Sigmoid colon (tissue), 6 donors: ENCODE measurements at regions not wholly inside any gene's neighbourhood (a gene's known extent, or its start where the extent isn't known, plus 50 kb on each side); places are given as distances from the start of the nearest gene placed in this dataset.

ENCODE experiments used
- DNase-seq: peaks from one replicate; pipeline ENCODE4 v3.0.0-alpha.2; 2019
- H3K27ac ChIP-seq, 4 donors: fragments of 200-600 bp; sonication (generic); one replicate each; pipeline ENCODE4 v1.5.1; 2016 to 2019; ENCODE audit warnings: mild to moderate bottlenecking in 1 of 4
- H3K27me3 ChIP-seq, 3 donors: fragments of 200-600 bp; sonication (generic); one replicate each; pipeline ENCODE4 v1.5.1; 2019; ENCODE audit warnings: mild to moderate bottlenecking in 1 of 3
- H3K36me3 ChIP-seq, 4 donors: fragments of 200-600 bp; sonication (generic); one replicate each; pipeline ENCODE4 v1.5.1; 2016 to 2019
- H3K4me1 ChIP-seq, 4 donors: fragments of 200-600 bp; sonication (generic); one replicate each; pipeline ENCODE4 v1.5.1; 2017 to 2019
- H3K4me3 ChIP-seq, 4 donors: fragments of 200-600 bp; sonication (generic); one replicate each; pipeline ENCODE4 v1.5.1; 2017 to 2019; ENCODE audit warnings: mild to moderate bottlenecking in 2 of 4, moderate library complexity in 1 of 4
- H3K9me3 ChIP-seq, 4 donors: fragments of 200-600 bp in 3 of 4; sonication (generic) in 3 of 4; one replicate each; pipeline versions ENCODE4 v1.5.1 to v1.6.1; 2013 to 2019
- EP300 ChIP-seq, 4 donors: sonication (generic); formaldehyde crosslinking; IDR thresholded peaks; one replicate each; pipeline ENCODE4 v1.6.1; 2017; ENCODE audit warnings: antibody characterized with exemption in 4 of 4
- POLR2A ChIP-seq, 2 donors: fragments of 450-650 bp; IDR thresholded peaks; one replicate each; pipeline ENCODE4 v1.6.1; 2016; ENCODE audit warnings: antibody characterized with exemption in 2 of 2, mild to moderate bottlenecking in 2 of 2, moderate library complexity in 2 of 2
- POLR2AphosphoS5 ChIP-seq, 4 donors: sonication (generic); formaldehyde crosslinking; IDR thresholded peaks; one replicate each; pipeline ENCODE4 v1.6.1; 2017; ENCODE audit warnings: antibody characterized with exemption in 4 of 4
- WGBS, 2 donors: extraction: QIAGEN DNeasy Blood & Tissue Kit; methylation state at CpG; one replicate each; pipeline ENCODE4 v1.1.7; 2013; 5-methylcytosine and 5-hydroxymethylcytosine counted together
- intact Hi-C: fragments of 100-400 bp; cut with DNase I; formaldehyde crosslinking; loops from one replicate; pipeline ENCODE4 v1.15.1; 2023
- TF ChIP-seq, protein P1 (sequence below), 4 experiments: fragments of 450-650 bp in 3 of 4; fragments of 200-600 bp in 1 of 4; IDR thresholded peaks; one replicate each; pipeline ENCODE4 v1.5.1; 2016 to 2019; ENCODE audit warnings: antibody characterized with exemption in 4 of 4, mild to moderate bottlenecking in 3 of 4, moderate library complexity in 2 of 4
- donor health status: healthy with polysubstance abuse.
- donor health status: healthy.

DNA sequence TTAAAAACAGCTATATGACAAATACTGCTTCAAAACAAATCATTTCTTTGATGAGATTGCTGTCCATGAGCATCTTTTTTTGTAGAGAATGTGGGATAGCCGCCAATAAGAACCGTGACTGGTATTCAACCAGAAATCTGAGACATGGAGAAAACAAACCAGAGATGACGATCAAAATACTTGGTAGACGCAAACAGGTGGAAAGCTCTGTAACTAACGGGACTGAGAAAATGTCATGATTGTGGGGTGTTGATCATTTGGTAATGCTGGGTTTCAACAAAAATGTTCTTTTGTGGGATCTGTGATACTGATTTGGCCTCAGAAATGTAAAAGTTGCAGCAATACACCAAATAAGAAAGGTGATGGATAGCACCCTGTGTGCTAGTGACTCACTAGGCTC lies 364.8 kb downstream of the NYAP2 start:
- DNase-seq = no peak
- H3K4me3 ChIP-seq = no peak overlapping the region
- H3K27ac ChIP-seq = peak overlapping the region in 1 of 4 donors; percentile 76
- no peaks in the 10 kb centered on the region for H3K36me3 ChIP-seq
- 91 to 92% methylated on average over 5 of the region's 5 CpGs for WGBS, 2 donors
- TF ChIP-seq EP300 (IDR thresholded peaks at IDR 0.05) = no peak
- no peak for TF ChIP-seq POLR2A (IDR thresholded peaks at IDR 0.05)
- no peak for TF ChIP-seq POLR2AphosphoS5 (IDR thresholded peaks at IDR 0.05)
- TF ChIP-seq, protein P1, sequence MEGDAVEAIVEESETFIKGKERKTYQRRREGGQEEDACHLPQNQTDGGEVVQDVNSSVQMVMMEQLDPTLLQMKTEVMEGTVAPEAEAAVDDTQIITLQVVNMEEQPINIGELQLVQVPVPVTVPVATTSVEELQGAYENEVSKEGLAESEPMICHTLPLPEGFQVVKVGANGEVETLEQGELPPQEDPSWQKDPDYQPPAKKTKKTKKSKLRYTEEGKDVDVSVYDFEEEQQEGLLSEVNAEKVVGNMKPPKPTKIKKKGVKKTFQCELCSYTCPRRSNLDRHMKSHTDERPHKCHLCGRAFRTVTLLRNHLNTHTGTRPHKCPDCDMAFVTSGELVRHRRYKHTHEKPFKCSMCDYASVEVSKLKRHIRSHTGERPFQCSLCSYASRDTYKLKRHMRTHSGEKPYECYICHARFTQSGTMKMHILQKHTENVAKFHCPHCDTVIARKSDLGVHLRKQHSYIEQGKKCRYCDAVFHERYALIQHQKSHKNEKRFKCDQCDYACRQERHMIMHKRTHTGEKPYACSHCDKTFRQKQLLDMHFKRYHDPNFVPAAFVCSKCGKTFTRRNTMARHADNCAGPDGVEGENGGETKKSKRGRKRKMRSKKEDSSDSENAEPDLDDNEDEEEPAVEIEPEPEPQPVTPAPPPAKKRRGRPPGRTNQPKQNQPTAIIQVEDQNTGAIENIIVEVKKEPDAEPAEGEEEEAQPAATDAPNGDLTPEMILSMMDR (IDR thresholded peaks at IDR 0.05) = no peak
- peaks cover 0 to 19% (median 13%) of the 10 kb centered on the region in 4 donors for H3K4me1 ChIP-seq
- intact Hi-C loops = no loop called here
- H3K9me3 ChIP-seq = no peaks in the 10 kb centered on the region
- H3K27me3 ChIP-seq = no peaks in the 10 kb centered on the region

DNA sequence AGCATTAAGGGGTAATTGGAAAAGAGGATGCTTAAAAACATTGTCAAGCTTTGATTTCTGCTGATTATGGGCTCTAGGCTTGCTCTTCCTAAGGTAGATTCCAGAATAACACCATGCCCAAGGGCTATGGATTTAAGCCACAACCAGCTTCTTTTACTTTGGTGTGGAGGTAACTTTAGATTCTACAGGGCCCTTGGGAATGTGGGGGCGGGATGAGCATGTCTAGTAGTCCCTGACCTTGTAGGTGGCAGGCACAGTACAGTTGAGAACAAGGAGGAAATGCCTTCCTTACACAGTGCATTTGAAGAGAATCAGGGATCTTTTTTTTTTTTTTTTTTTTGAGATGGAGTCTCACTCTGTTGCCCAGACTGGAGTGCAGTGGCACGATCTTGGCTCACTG lies 364.2 kb downstream of the NYAP2 start:
- Histone ChIP-seq H3K27me3 (no peaks in the 10 kb centered on the region), H3K36me3 (no peaks in the 10 kb centered on the region), H3K4me1 (peaks cover 0 to 19% (median 13%) of the 10 kb centered on the region in 4 donors), H3K4me3 (no peak overlapping the region), H3K9me3 (no peaks in the 10 kb centered on the region), H3K27ac (no peak overlapping the region)
- TF ChIP-seq, protein P1 (IDR thresholded peaks at IDR 0.05) = no peak
- TF ChIP-seq EP300 (IDR thresholded peaks at IDR 0.05) = no peak
- no peak for TF ChIP-seq POLR2A (IDR thresholded peaks at IDR 0.05)
- TF ChIP-seq POLR2AphosphoS5 (IDR thresholded peaks at IDR 0.05) = no peak
- no peak for DNase-seq
- 68 to 74% methylated on average over 2 of the region's 2 CpGs for WGBS, 2 donors
- intact Hi-C loops = no loop called here

DNA sequence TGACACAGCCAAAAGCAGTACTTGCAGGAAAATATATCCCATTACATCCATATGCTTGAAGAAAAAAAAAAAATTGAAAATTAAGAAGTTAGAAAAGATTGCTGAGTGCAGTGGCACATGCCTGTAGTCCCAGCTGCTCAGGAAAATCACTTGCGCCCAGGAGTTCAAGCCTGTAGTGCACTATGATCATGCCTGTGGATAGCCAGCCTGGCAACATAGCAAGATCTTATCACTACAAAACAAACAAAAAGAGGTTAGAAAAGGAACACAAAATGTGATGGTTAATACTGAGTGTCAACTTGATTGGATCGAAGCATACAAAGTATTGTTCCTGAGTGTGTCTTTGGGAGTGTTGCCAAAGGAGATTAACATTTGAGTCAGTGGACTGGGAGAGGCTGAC lies 361.9 kb downstream of the NYAP2 start:
- Histone ChIP-seq H3K27ac (no peak overlapping the region), H3K9me3 (no peaks in the 10 kb centered on the region), H3K4me3 (no peak overlapping the region), H3K27me3 (no peaks in the 10 kb centered on the region), H3K4me1 (peaks cover 0 to 15% (median 9%) of the 10 kb centered on the region in 4 donors), H3K36me3 (no peaks in the 10 kb centered on the region)
- 85 to 96% methylated on average over 2 of the region's 2 CpGs for WGBS, 2 donors
- TF ChIP-seq POLR2AphosphoS5 (IDR thresholded peaks at IDR 0.05) = no peak
- no peak for TF ChIP-seq POLR2A (IDR thresholded peaks at IDR 0.05)
- TF ChIP-seq, protein P1 (IDR thresholded peaks at IDR 0.05) = no peak
- TF ChIP-seq EP300 (IDR thresholded peaks at IDR 0.05) = no peak
- intact Hi-C loops = no loop called here
- no peak for DNase-seq

DNA sequence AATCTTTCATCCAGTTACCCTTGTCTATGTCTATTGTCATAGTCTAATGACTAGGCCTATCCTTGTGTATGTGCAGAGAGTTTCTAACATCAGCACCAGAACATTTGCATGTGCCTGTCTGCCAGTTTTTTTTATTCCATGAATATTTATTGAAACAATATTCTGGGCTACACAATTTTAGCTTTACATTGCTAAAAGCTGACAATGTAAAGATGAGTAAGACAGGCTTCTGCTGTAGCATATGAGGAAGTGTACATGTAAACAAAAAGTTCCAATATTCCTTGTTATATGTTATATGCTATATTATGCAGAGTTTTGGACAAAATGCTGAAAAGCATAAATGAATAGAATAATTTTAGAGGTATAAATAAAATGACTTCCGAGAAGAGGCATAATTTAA lies 357.7 kb downstream of the NYAP2 start:
- Histone ChIP-seq H3K36me3 (no peaks in the 10 kb centered on the region), H3K4me1 (no peaks in the 10 kb centered on the region), H3K9me3 (no peaks in the 10 kb centered on the region), H3K4me3 (no peak overlapping the region), H3K27ac (no peak overlapping the region), H3K27me3 (no peaks in the 10 kb centered on the region)
- intact Hi-C loops = no loop called here
- no peak for DNase-seq
- no peak for TF ChIP-seq POLR2AphosphoS5 (IDR thresholded peaks at IDR 0.05)
- TF ChIP-seq, protein P1 (IDR thresholded peaks at IDR 0.05) = no peak
- no peak for TF ChIP-seq EP300 (IDR thresholded peaks at IDR 0.05)
- no peak for TF ChIP-seq POLR2A (IDR thresholded peaks at IDR 0.05)
- WGBS, 2 donors = 89 to 91% methylated on average over 1 of the region's 1 CpG

DNA sequence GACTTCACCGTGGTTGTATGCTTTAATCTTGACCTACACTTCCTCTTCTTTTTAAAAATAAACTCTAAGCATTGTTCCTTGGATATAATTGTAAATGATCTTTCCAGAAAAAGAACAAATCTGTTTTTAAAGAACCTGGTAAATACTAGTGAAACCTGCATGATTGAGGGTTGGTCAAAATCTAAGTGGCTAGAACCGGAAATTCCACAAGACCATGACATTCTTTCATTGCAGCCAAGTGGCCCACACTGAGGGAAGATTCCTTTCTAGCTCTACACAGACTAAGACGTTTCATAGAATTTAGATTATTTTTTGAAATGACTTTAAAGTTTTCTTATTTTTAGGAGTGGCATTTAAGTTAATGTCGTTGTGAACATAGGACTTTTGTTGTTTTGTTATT lies 356.7 kb downstream of the NYAP2 start:
- TF ChIP-seq POLR2A (IDR thresholded peaks at IDR 0.05) = no peak
- no peak for TF ChIP-seq EP300 (IDR thresholded peaks at IDR 0.05)
- no peak for TF ChIP-seq POLR2AphosphoS5 (IDR thresholded peaks at IDR 0.05)
- no peaks in the 10 kb centered on the region for H3K9me3 ChIP-seq

More for the DNA sequence above, 356.7 kb downstream of the NYAP2 start:
- no peaks in the 10 kb centered on the region for H3K36me3 ChIP-seq
- WGBS, 2 donors = 58 to 66% methylated on average over 4 of the region's 4 CpGs
- no peak overlapping the region for H3K27ac ChIP-seq
- H3K4me3 ChIP-seq = no peak overlapping the region
- H3K4me1 ChIP-seq = no peaks in the 10 kb centered on the region
- no peak for DNase-seq
- no peaks in the 10 kb centered on the region for H3K27me3 ChIP-seq
- intact Hi-C loops = no loop called here
